K562 (cell line): ENCODE measurements at regions not wholly inside any gene's neighbourhood (a gene's known extent, or its start where the extent isn't known, plus 50 kb on each side); places are given as distances from the start of the nearest gene placed in this dataset.

ENCODE experiments used
- ATAC-seq: fragments of 200-7000 bp; cut with Tn5 transposase; 3 replicates; pipeline ENCODE4 v1.9.1; 2020; ENCODE audit warnings: moderate library complexity
- BruUV-seq: library from RNA; stranded (reverse); fragments of 400-500 nt; replicated peaks from 2 replicates; lab custom pipeline; 2021; lab: Mats Ljungman, UMichigan
- CTCF ChIA-PET: fragments of 300-600 bp; formaldehyde crosslinking; extraction: SDS; loops from one replicate; lab custom pipeline; 2021; ENCODE audit warnings: low intra/inter-chr PET ratio; lab: Yijun Ruan, JAX
- POLR2A ChIA-PET: fragments of 300-600, 350-650 bp; sonication (Branson Sonifier 250); formaldehyde crosslinking; extraction: SDS; loops from one replicate; lab custom pipeline; 2021; ENCODE audit warnings: antibody characterized with exemption, inconsistent platforms; lab: Yijun Ruan, JAX
- DNase-seq, 4 experiments: peaks; one replicate each; pipeline versions ENCODE4 v3.0.0 to v3.0.0-alpha.2; 2011 to 2018; ENCODE audit warnings: low spot score in 3 of 4, mixed read lengths in 3 of 4; ENCODE audit errors: extremely low read depth in 1 of 4
- FAIRE-seq: peaks from 2 replicates; lab custom pipeline; 2011; peaks lifted over from hg19 to GRCh38; lab: Jason Lieb, UNC
- H2AFZ ChIP-seq: 2 replicates; pipeline ENCODE4 v1.6.0; 2011; ENCODE audit warnings: low read depth, low read length, control low read depth, inconsistent platforms
- H3K27ac ChIP-seq: fragments of 200-600 bp; 3 replicates; pipeline ENCODE4 v1.8.0; 2011; ENCODE audit warnings: low read depth, mild to moderate bottlenecking, control low read depth, inconsistent platforms, low read length, moderate library complexity, mixed read lengths; ENCODE audit errors: extremely low read depth
- H3K27me3 ChIP-seq, 2 experiments: fragments of 300-600 bp in 1 of 2; 2 replicates in 1 of 2; 3 replicates in 1 of 2; pipeline versions ENCODE4 v1.6.0 to v1.8.0; 2011; ENCODE audit warnings: inconsistent platforms in 2 of 2, low read length in 2 of 2, mild to moderate bottlenecking in 1 of 2, mixed read lengths in 1 of 2, moderate library complexity in 1 of 2; ENCODE audit not compliant: control insufficient read depth in 2 of 2, insufficient read depth in 2 of 2
- H3K36me3 ChIP-seq: fragments of 300-600 bp; 3 replicates; pipeline ENCODE4 v1.8.0; 2011; ENCODE audit warnings: mild to moderate bottlenecking, low read length, inconsistent platforms; ENCODE audit not compliant: control insufficient read depth, insufficient read depth
- H3K4me1 ChIP-seq, 2 experiments: fragments of 200-600 bp in 1 of 2; replicated peaks in 1 of 2; 2 replicates in 1 of 2; 3 replicates in 1 of 2; pipeline versions ENCODE4 v1.5.1 to v1.8.0; 2011; ENCODE audit warnings: inconsistent platforms in 2 of 2, low read length in 2 of 2, mild to moderate bottlenecking in 1 of 2, mixed read lengths in 1 of 2, moderate library complexity in 1 of 2; ENCODE audit not compliant: control insufficient read depth in 2 of 2, insufficient read depth in 2 of 2
- H3K4me2 ChIP-seq: 2 replicates; pipeline ENCODE4 v1.6.1; 2011; ENCODE audit warnings: low read length, control low read depth, inconsistent platforms, mixed read lengths; ENCODE audit not compliant: insufficient read depth
- H3K4me3 ChIP-seq: fragments of 200-600 bp; sonication (generic), shearing (Covaris generic); 2 replicates; pipeline ENCODE4 v1.5.1; 2016; ENCODE audit warnings: control low read depth, inconsistent platforms
- H3K79me2 ChIP-seq: fragments of 200-600 bp; 3 replicates; pipeline ENCODE4 v1.8.0; 2011; ENCODE audit warnings: low read length, inconsistent platforms; ENCODE audit not compliant: control insufficient read depth, insufficient read depth
- H3K9ac ChIP-seq, 2 experiments: 2 replicates each; pipeline versions ENCODE4 v1.6.0 to v1.6.1; 2011; ENCODE audit warnings: low read depth in 2 of 2, low read length in 2 of 2, control low read depth in 1 of 2, inconsistent platforms in 1 of 2, mild to moderate bottlenecking in 1 of 2, mixed read lengths in 1 of 2; ENCODE audit not compliant: insufficient read depth in 1 of 2
- H3K9me1 ChIP-seq: one replicate; pipeline ENCODE4 v1.6.0; 2011; ENCODE audit warnings: inconsistent platforms, mild to moderate bottlenecking, low read length, moderate library complexity; ENCODE audit not compliant: control insufficient read depth, insufficient read depth
- H3K9me3 ChIP-seq: replicated peaks from 2 replicates; pipeline ENCODE4 v1.5.1; 2011; ENCODE audit warnings: low read depth, low read length, inconsistent platforms; ENCODE audit not compliant: control insufficient read depth, insufficient read depth
- H4K20me1 ChIP-seq: replicated peaks from 2 replicates; pipeline ENCODE4 v1.6.1; 2011; ENCODE audit warnings: low read length, inconsistent platforms, mixed read lengths; ENCODE audit not compliant: control insufficient read depth, insufficient read depth
- ATF7 ChIP-seq: fragments of 450-650 bp; IDR thresholded peaks from 2 replicates; pipeline ENCODE4 v1.7.1; 2014; ENCODE audit warnings: mild to moderate bottlenecking, moderate library complexity
- BMI1 ChIP-seq: fragments of 150-350 bp; IDR thresholded peaks from 2 replicates; pipeline ENCODE4 v1.6.1; 2014; ENCODE audit warnings: low read length
- CHD4 ChIP-seq: fragments of 200-600 bp; sonication (generic); IDR thresholded peaks from 3 replicates; pipeline ENCODE4 v1.6.1; 2012; ENCODE audit warnings: low read depth, mild to moderate bottlenecking, mixed read lengths, low read length, inconsistent platforms; ENCODE audit not compliant: insufficient read depth, insufficient replicate concordance, poor library complexity, severe bottlenecking
- ETS2 ChIP-seq: IDR thresholded peaks from 2 replicates; pipeline ENCODE4 v1.6.1; 2016; ENCODE audit warnings: borderline replicate concordance, missing genetic modification characterization, mild to moderate bottlenecking, moderate library complexity, missing compliant biosample characterization; ENCODE audit not compliant: poor library complexity, severe bottlenecking
- KAT2B ChIP-seq: IDR thresholded peaks from one replicate; pipeline ENCODE4 v1.6.1; 2012; ENCODE audit warnings: low read depth, mild to moderate bottlenecking, control low read depth, inconsistent platforms, low read length, moderate library complexity
- MIER1 ChIP-seq: fragments of 450-650 bp; IDR thresholded peaks from 2 replicates; pipeline ENCODE4 v1.6.1; 2016; ENCODE audit warnings: antibody characterized with exemption, mild to moderate bottlenecking, low read depth
- PRMT5 ChIP-seq: sonication (generic); formaldehyde crosslinking; IDR thresholded peaks from 2 replicates; pipeline ENCODE4 v1.5.0; 2020; ENCODE audit warnings: missing genetic modification reagents
- SMAD4 ChIP-seq: fragments of 250-450 bp; sonication (Bioruptor Pico); conservative IDR thresholded peaks from 2 replicates; pipeline ENCODE4 v1.8.0; 2021; ENCODE audit warnings: inconsistent platforms, mild to moderate bottlenecking, moderate library complexity
- TRIM24 ChIP-seq, 2 experiments: fragments of 450-650 bp; IDR thresholded peaks; 2 replicates each; pipeline ENCODE4 v1.6.1; 2016
- ZNF79 ChIP-seq: fragments of 250-450 bp; sonication (Bioruptor Pico); IDR thresholded peaks from 2 replicates; pipeline ENCODE4 v1.4.0; 2020; ENCODE audit warnings: low read depth, mild to moderate bottlenecking, moderate library complexity
- WGBS: fragments of 100-300 bp; shearing (Covaris generic); methylation state at CpG from one replicate; pipeline ENCODE4 v1.1.6; 2016; ENCODE audit warnings: low coverage, mixed read lengths; ENCODE audit not compliant: insufficient coverage; ENCODE audit errors: missing lambda C conversion rate; 5-methylcytosine and 5-hydroxymethylcytosine counted together
- in situ Hi-C: fragments of 300-500 bp; cut with MboI; formaldehyde crosslinking; loops from 4 replicates; pipeline ENCODE4 v1.15.0; 2018; ENCODE audit warnings: inconsistent platforms, mixed read lengths
- intact Hi-C: fragments of 100-400 bp; cut with micrococcal nuclease; formaldehyde crosslinking; loops from 2 replicates; pipeline ENCODE4 v1.14.2; 2022
- TF ChIP-seq, protein P1 (sequence below): fragments of 450-650 bp; IDR thresholded peaks from 2 replicates; pipeline ENCODE4 v1.6.1; 2017; ENCODE audit warnings: antibody characterized with exemption, mild to moderate bottlenecking

DNA sequence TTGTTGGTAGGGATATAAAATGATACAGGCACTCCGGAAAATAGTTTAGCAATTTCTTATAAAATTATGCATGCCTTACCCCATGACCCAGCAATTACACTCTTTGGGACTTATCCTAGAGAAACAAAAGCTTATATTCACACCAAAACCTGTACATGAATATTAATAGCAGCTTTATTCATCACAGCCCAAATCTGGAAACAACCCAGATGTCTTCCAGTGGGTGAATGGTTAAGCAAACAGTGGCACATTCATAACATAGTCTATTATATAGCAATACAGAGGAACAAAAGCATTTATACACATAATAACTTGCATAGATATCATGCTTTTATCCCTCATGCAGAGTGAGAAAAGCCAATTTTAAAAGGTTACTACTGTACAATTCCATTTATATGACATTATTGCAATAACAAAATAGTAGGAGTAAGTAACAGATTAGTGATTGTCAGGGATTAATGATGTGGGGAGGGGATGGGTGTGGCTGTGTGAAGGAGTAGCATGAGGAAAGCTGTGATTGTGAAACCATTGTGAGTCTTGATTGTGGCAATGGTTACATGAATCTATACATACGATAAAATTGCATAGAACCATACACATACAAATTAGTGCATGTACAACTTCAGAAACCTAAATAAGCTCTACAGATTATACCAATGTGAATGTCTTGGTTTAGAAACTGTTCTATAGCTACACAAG, 363.1 kb upstream of the OR4E1 start:
- Histone ChIP-seq H3K4me1 (no peaks in the 10 kb centered on the region), H3K79me2 (no peaks in the 10 kb centered on the region), H4K20me1 (no peaks in the 10 kb centered on the region), H3K9ac (no peak overlapping the region), H3K9me1 (no peaks in the 10 kb centered on the region), H3K4me3 (no peak overlapping the region), H2AFZ (no peak overlapping the region), H3K9me3 (no peaks in the 10 kb centered on the region), H3K27ac (no peak overlapping the region), H3K27me3 (no peaks in the 10 kb centered on the region), H3K36me3 (no peaks in the 10 kb centered on the region), H3K4me2 (no peak overlapping the region)
- DNase-seq (no peak), FAIRE-seq (no peak), ATAC-seq (no peak)
- in situ Hi-C loops: no loop called here
- intact Hi-C loops: no loop called here
- POLR2A ChIA-PET: no interaction called here
- no TSS peak for BruUV-seq
- CTCF ChIA-PET: no interaction called here
- WGBS: 0% methylated on average over 2 of the region's 2 CpGs
- TF ChIP-seq BMI1: no peak
- TF ChIP-seq SMAD4: no peak
- TF ChIP-seq ZNF79 (CRISPR knock-in tag): no peak
- TF ChIP-seq ETS2 (tag): no peak
- no peak for TF ChIP-seq PRMT5 (CRISPR knock-in tag)

DNA sequence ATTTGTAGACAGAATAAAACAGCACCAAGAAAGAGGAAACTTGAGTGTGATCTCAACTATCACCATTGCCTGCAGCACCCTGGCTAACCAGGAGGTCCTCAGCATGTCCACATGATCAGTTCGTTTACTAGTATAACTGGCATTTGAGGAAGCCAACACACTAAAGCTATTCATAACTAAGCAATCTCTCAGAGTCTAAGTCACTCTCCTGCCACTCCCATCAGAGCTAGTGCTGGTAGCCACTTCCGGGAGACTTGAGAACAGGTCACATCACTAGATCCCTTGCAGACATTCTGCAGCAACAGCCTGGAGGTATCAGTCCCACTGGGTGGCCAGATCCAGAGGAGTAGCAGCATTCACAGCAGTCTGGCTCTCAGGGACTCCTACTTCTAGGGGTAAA, 352.9 kb upstream of the OR4E1 start:
- WGBS: 0% methylated on average over 2 of the region's 2 CpGs
- POLR2A ChIA-PET: interaction anchor here (0.8 kb wide), 2 partner anchors 238 to 315 kb away, joined by 3 read pairs; no protein-coding TSS in a partner anchor
- BruUV-seq: no TSS peak
- no peaks in the 10 kb centered on the region for H3K9me1 ChIP-seq
- FAIRE-seq: no peak
- no peak for ATAC-seq
- H2AFZ ChIP-seq: no peak overlapping the region
- H4K20me1 ChIP-seq: no peaks in the 10 kb centered on the region
- no peaks in the 10 kb centered on the region for H3K9me3 ChIP-seq
- no peak overlapping the region for H3K4me2 ChIP-seq
- intact Hi-C loops: no loop called here
- H3K27ac ChIP-seq: no peak overlapping the region
- no peak overlapping the region for H3K4me3 ChIP-seq
- no peaks in the 10 kb centered on the region for H3K79me2 ChIP-seq
- TF ChIP-seq ATF7: no peak
- TF ChIP-seq MIER1: no peak
- TF ChIP-seq TRIM24 (IDR thresholded peaks at IDR 0.05): no peak
- no peak for TF ChIP-seq CHD4
- no peak for TF ChIP-seq KAT2B
- TF ChIP-seq, protein P1, sequence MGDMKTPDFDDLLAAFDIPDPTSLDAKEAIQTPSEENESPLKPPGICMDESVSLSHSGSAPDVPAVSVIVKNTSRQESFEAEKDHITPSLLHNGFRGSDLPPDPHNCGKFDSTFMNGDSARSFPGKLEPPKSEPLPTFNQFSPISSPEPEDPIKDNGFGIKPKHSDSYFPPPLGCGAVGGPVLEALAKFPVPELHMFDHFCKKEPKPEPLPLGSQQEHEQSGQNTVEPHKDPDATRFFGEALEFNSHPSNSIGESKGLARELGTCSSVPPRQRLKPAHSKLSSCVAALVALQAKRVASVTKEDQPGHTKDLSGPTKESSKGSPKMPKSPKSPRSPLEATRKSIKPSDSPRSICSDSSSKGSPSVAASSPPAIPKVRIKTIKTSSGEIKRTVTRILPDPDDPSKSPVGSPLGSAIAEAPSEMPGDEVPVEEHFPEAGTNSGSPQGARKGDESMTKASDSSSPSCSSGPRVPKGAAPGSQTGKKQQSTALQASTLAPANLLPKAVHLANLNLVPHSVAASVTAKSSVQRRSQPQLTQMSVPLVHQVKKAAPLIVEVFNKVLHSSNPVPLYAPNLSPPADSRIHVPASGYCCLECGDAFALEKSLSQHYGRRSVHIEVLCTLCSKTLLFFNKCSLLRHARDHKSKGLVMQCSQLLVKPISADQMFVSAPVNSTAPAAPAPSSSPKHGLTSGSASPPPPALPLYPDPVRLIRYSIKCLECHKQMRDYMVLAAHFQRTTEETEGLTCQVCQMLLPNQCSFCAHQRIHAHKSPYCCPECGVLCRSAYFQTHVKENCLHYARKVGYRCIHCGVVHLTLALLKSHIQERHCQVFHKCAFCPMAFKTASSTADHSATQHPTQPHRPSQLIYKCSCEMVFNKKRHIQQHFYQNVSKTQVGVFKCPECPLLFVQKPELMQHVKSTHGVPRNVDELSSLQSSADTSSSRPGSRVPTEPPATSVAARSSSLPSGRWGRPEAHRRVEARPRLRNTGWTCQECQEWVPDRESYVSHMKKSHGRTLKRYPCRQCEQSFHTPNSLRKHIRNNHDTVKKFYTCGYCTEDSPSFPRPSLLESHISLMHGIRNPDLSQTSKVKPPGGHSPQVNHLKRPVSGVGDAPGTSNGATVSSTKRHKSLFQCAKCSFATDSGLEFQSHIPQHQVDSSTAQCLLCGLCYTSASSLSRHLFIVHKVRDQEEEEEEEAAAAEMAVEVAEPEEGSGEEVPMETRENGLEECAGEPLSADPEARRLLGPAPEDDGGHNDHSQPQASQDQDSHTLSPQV: no peak
- TF ChIP-seq, all 486 proteins: peak for 0
- DNase-seq: no peak
- no peaks in the 10 kb centered on the region for H3K4me1 ChIP-seq
- H3K9ac ChIP-seq: no peak overlapping the region
- H3K36me3 ChIP-seq: no peaks in the 10 kb centered on the region
- H3K27me3 ChIP-seq: no peaks in the 10 kb centered on the region
- CTCF ChIA-PET: no interaction called here
- in situ Hi-C loops: no loop called here
